NCI-H1105 (cell line): ENCODE measurements at regions not wholly inside any gene's neighbourhood (a gene's known extent, or its start where the extent isn't known, plus 50 kb on each side); places are given as distances from the start of the nearest gene placed in this dataset.
"Not testable (repeated sequence)": the region's sequence is repeated elsewhere in the genome, so short reads cannot be mapped to it uniquely, and the experiment has no call there.

ENCODE experiments used
- DNase-seq: peaks from one replicate; lab custom pipeline; 2025; lab: John Stamatoyannopoulos, UW

DNA sequence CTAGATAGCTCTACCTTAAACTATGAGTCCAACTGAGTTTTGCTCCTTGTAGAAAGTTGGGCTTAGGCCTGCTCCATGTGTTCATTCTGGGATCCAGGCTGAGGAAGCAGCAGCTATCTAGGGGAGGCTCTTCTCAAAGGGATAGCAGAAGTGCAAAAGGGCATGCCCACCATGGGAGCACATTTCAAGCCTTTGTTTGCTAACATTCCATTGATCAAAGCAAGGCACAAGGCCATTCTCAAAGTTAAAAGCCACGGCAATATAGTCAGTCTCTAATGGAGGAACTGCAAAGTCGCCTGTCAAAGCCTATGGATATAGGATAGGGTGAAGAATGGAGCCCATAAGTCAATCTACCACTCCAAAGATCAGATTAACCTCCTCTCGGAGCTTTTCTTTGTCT is 488.1 kb upstream of the ARX start:
- DNase-seq, result no peak

DNA sequence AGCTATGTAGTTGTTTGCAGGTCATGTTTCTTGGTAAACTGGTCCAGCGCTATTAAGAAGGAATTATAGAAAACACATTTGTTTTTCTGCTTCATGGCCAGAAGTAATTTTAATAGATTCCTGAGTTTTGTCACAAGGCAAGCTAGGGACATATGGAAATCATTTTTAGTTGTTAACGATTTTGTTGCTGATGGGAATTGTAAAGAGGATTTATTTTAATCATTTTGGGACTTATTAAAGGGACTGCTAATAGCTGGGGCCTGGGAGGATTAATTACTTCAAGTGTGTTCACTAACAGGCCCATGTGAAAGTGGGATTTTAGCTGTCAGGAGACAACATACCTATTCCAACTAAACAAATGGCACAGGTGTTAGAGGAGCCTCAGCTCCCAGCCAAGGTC is 492.0 kb upstream of the ARX start:
- no peak for DNase-seq

DNA sequence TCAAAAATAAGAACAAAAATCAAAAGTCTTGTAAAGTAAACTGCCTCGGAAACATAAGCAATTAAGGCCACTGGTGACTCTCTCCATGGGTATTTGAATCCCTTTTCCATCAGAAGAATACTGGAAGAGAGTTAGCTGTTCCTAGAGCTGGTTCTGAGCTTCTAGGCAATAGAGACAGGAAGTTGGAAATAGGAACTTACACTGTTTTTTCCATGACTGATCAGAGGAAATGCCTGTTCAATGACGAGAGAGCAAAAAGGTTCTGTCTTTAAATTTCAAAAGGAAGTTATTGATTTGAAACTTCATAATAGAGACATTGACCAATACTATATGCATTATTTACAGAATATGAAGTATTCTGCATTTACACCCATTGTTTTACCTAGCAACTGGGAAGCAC is 503.5 kb upstream of the ARX start:
- DNase-seq, result no peak

DNA sequence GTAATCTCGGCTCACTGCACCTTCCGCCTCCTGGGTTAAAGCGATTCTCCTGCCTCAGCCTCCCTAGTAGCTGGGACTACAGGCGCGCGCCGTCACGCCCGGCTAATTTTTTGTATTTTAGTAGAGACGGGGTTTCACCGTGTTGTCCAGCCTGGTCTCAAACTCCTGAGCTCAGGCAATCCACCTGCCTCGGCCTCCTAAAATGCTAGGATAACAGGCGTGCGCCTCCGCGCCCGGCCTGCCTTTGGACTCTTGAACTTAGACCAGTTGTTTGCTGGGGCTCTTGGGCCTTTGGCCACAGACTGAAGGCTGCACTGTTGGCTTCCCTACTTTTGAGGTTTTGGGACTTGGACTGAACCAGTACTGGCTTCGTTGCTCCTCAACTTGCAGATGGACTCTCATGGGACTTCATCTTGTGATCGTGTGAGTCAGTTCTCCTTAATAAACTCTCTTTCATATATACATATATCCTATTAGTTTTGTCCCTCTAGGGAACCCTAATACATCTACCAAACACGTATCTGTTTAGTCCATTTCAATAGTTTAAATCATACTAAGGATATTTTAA is 506.8 kb upstream of the ARX start:
- DNase-seq, result not testable (repeated sequence)

DNA sequence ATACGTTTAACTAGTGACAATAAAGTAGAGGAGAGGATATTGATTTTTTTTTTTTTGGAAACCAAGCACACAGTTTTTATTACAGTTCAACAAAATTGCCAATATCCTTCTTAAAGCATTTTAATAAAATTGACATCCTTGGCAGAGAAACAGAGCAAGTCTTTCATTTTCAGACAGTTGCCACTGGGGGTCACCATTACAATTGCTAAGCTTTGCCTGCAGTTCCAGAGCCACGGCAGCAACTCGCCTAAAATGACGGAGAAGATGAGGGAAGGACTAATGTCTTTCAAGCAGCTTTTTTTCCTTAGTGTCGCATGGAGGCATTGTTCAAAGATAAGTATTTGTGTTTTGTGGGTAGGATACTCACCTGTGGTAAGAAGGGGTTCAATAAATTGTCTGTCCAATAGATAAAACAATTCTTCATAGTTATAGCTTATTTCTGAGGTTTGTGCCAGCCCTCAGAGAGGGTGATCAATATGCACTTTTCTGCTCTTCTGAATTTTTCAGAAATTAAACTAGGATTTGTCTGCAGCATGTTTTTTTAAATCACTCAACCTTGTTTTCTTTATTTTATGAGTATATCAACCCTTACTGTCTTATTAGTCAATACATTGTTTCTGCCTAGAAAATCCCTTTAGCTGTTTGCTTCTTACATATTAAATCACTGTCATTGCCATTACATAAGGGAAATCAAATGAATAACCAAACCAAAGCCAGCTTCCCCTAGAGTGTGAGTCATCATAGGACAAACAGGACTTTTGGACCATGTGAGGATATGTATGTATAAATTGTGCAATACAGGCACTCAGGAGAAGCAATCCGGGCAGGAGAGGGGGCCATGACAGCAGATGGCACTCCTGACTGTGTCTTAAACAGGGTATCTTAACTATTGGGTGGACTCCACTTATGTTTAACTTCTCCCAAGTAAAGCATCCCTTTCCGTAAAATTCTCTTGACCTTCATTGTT is 508.1 kb upstream of the ARX start:
- peak; percentile 31 for DNase-seq

DNA sequence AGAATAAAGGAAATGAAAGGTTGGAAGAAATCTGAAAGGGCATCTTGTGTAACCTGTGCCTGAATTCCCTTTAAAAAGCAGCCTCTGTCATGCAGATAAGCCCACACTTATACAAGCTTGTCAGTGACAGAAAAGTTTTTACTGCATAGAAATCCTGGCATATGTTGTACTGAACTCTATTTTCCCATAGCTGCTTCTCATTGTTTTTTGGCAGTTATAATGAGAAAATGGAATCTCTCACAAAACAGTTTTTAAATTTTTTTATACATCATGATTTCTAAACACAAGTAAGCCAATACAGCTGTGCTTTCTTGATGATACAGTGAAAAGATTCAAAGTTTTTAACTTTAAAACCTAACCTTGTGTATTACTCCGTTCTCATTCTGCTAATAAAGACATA is 511.4 kb upstream of the ARX start:
- no peak for DNase-seq

DNA sequence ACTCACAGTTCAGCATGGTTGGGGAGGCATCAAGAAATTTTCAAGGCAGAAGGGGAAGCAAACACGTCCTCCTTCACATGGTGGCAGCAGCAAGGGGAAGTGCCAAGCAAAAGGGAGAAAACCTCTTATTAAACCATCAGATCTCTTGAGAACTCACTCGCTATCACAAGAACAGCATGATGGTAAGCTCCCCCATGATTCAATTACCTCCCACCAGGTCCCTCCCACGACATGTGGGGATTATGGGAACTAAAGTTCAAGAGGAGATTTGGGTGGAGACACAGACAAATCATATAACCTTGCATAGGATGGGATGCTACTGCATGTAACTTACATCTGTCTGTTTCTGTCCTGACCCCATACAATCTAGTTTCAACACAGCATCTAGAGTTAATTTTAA is 511.8 kb upstream of the ARX start:
- no peak for DNase-seq

DNA sequence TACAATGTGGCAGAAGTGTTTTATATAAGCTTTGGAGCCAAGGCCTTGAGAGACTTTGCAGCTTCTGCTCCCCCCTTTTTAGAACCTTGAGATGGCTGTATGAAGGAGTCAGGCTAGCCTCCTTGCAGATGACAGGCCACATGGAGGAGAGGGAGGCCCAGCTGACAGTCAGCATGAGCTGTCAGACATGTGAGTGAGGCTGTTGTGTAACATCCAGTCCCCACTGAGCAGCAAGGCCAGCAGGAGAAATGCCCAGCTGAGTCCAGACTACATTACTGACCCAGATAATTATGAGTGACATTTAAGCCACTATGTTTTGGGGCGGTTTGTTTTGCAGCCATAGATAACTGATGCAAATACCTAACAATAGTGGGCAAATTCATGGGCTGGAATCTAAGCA is 515.3 kb upstream of the ARX start:
- no peak for DNase-seq

DNA sequence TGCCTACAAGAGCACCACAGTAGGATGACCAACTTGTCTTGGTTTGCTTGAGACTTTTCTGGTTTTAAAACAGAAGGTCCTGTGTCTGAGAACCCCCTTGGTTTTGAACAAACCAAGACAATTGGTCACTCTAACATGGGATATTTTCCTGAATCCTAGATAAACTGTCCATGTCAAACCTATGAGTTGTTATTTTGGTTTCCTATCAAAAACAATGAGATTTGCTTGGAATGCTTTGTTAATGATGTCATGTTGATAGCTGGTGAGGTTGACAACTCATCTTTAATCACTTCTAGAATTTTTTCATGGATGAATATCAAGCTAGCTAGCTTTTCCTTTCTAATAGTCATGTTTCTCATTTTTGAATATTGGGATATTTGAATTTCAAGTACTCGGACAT is 518.3 kb upstream of the ARX start:
- DNase-seq, result no peak

DNA sequence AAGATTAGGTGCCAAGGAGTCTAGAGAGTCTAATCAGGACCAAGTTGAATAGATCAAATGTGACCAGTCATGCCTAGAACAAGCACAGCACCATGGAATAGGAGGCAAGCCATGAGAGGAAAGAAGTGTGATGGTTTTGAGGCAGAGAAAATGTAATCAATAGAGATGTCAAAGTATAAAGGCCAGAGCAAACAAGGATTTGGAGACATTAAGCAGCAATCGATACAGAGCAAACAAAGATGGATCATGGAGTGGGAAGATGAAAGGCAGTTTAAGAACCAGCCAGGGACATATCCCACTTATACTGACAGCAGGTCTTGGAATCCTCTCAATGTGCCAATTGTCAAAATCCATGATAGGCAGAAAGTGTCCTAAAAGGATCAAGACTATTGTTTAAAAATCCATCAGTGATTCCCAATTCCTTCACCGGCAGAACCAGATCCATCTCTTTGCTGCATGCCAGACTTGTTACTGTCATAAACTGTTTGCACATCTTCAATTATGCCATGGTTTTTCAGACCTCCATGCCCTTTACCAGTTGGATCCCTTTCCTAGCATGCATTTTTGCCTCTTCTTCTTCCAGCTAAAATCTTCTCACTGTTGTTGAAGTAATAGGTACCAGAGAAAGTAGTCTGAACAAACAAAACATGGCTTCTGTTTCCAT is 520.7 kb upstream of the ARX start:
- peak; percentile 11 for DNase-seq

DNA sequence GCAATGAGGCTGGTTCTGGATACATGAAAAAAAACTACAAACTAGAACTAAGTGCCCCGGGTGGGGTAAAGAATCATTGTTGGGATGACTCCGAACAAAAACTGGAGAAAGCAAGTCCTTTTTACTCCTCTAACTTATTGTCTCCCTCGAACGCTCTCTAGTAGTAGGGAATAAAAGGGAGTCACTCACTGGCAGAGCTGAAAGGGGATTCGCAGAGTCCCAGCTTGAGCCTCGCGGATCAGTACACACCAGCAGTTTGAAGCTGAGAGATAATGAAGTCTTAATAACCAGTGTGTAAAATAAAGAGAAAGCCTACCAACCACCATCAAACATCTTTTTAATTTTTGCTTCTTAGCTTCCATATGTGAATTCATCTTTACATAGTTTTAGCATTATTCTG is 521.9 kb upstream of the ARX start:
- no peak for DNase-seq

DNA sequence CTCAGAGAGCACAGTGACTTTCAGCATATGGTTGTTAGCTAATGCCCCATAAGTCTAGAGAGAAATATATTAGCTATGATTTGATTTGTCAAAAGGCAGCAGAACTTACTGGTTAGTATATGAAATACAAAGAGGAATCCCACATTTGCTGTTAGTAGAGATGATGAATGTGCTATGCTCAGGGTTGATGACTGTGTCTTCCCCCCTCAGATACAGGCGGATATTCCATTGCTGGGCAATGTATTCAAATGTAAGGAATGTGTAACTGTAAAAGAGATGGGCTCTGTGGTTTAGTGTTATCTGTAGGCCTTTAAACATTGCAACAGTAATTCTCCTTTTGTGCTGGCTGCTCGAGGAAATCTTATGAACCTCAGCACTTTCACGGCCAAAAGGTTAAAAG is 528.9 kb upstream of the ARX start:
- no peak for DNase-seq

DNA sequence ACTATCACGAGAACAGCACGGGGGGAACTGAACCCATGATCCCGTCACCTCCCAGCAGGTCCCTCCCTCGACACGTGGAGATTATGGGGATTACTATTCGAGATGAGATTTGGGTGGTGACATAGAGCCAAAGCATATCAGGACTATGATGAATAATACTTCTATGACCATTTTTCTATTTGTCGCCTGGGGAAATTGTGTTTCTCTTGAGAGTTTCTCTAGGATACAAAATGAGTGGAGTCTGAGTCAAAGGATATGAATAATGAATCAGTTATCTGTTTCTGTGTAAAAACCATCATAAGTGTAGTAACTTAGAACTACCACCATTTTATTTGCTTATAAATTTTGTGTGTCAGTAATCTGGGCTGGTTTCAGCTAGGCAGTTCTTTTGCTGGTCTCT is 533.0 kb upstream of the ARX start:
- DNase-seq, result no peak

DNA sequence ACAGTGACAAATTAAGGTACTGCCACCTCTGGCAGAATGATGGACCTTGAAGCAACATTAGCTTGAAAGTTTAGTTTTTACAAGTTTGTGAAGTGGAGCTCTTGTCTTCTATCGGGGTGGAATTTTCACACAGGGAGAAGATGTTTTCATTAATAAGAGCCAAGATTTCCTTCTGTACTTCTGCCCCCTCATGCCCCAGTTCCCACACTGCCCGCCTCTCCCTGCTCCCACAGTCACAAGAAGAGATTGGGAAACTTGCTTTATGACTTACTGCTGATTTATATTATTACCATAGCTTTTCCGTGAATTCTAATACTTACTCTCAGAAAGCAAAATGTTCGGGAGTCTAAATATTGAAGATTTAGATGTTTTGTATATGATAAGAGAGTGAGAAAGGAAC is 539.8 kb upstream of the ARX start:
- no peak for DNase-seq

DNA sequence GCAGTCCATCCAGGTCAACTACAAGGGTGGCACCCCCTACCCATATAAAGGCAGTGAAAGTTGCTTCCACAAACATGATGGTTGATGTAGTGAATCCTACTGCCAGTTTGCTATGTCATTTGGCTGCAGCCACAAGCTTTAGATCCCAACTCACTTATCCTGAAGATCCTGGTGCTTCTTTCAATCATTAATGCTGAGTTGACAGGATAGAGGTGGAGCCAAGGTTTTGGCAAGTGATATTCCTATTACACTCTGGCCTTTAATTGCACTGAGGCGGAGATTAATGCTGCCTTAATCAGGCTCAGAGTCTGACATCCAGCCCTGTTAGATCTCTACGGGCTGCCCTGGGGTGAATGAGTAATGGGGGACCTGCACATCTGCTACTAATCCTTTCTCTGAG is 542.4 kb upstream of the ARX start:
- no peak for DNase-seq

DNA sequence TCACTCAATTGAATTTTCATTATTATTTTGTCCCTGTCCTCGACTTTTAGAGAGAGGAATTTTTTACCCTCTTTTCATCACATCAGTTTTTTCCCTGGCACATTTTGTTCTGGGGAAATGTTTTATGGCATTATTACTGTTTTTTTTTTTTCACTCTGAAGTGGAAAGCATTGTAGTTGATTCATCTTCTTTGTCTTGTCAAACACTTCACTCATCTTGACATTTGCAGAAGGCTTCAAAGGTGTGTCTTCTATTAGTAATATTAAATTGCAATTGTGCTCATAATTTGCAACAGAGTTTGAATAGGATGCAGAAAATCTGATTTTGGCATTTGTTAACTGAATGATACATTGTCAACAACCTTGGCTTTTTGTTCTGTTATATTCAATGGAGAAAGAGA is 545.4 kb upstream of the ARX start:
- no peak for DNase-seq

DNA sequence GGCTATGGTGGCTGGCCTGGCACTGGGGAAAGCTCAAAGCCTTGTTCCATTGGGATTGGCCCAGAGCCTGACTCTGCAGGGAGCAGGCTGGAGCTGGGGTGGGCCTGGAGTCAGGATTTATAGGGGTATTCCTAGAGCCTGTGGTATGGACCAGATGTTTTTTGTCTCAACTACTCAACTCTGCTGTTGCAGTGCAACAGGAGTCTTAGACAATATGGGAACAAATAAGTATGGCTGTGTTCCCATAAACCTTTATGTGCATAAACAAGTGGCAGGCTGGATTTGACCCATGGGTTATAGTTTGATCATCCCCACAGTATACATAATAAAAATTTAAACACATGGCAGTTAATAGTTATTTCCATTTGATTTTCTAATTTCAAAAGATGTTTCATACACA is 557.9 kb upstream of the ARX start:
- DNase-seq, result no peak

DNA sequence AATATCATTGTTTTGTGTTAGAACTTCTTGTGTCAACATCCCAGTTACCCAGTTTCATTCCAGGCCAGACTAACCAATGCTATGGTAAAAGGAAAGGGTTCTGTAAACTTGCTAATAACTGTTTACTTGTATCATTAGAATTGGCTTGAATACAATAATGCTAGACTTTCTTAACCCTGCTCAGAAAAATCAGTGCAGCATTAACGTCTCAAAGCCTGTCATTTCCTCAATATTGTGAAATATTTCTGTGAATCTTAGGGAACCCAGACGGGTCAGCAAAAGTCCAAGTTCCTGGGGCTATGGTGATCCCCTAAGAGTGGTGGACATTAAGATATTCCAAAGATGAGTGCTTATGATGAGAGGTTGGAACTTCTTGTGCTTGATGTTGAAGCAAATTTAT is 541.2 kb upstream of the MAGEB18 start:
- DNase-seq, result no peak

DNA sequence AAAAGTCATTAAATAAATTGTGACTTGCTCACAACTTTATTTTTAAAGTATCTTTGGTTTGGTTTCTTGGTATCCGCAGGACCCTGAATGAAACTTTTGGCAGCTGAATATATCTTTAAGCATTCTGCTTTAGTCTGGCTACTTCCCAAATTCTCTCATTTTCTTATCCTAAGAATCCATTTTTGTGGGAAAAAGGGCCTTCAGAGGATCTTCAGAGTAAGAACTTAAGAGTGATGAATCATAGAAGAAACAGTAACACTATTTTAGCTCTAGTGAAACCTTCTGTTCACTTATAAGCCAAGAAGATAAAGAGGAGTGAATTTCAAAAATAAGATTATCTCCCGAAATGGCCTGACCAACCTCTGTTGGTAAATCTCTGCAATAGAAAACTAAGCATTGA is 540.6 kb upstream of the MAGEB18 start:
- DNase-seq, result no peak

DNA sequence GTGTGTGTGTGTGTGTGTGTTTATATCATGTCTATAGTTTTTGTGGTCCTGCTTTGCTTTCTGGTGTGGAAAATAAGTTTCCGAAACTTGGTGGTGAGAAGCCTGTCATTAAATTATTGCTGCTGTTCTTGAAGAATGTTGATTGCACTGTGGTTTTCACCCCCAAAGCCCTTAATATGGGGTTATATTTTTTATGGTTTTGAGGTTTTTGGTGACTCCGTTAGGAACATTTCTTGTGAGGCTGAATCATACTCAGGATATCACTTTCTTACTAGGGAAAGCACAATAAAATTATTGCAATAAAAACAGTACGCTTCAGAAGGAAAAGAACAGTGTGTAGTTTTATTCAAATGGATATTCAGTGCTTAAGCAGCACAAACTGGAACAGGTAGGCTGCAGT is 539.1 kb upstream of the MAGEB18 start:
- no peak for DNase-seq

DNA sequence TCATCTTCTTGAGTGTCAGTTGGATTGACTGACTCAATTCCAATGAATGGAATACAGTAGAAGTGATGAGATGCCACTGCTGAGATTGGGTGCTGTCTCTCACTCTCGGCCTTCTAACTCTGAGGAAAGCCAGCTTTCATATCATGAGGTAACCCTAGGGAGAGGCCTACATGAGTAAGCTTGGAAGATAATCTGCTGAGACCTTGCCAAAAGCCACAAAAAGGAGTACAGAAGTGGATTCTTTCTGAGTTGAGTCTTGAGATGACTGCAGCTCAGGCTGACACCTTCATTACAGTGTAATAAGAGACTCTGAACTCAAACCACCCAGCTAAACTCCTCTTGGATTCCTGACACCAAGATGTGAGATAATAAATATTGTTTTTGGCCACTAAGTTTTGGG is 537.4 kb upstream of the MAGEB18 start:
- DNase-seq, result no peak

DNA sequence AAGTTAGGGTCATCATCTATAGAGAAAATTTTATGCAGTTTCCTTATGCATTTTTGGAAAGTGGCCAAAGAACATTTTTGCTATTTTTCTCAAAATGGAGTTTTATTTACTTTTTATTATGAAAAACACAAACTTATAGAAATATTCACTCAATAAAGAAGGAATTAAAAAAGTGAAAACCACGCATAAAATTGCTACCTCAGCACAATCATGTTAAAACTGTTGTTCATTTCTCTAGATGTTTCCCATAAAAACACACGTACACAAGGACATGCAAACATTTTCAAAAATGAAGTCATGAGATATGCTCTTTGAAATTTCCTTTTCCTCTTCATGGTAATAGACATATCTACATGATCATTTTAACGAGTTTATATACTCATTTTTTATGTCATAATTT is 536.8 kb upstream of the MAGEB18 start:
- no peak for DNase-seq

DNA sequence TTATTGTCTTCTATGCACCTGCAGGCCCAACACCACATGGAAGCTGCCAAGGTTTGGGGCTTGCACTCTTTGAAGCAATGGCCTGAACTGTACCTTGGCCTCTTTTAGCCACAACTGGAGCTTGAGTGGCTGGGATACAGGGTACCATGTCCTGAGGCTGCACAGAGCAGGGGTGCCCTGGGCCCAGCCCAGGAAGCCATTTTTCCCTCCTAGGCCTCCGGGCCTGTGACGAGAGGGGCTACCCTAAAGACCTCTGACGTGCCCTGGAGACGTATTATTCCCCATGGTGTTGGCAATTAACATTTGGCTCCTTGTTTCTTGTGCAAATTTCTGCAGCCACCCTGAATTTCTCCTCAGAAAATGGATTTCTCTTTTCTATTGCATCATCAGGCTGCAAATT is 519.9 kb upstream of the MAGEB18 start:
- no peak for DNase-seq
